Keratinocyte (primary cell): ENCODE measurements at regions not wholly inside any gene's neighbourhood (a gene's known extent, or its start where the extent isn't known, plus 50 kb on each side); places are given as distances from the start of the nearest gene placed in this dataset.

Experiments used
- DNase-seq: peaks from one replicate; pipeline ENCODE4 v3.0.0-alpha.2; 2011; ENCODE audit warnings: low read depth, missing footprints, low spot score
- FAIRE-seq: peaks from 2 replicates; lab custom pipeline; 2011; peaks lifted over from hg19 to GRCh38; lab: Jason Lieb, UNC
- H2AFZ ChIP-seq: 2 replicates; pipeline ENCODE4 v1.6.0; 2012; ENCODE audit warnings: low read length, control low read depth, inconsistent platforms; ENCODE audit not compliant: control insufficient read depth
- H3K27ac ChIP-seq: 2 replicates; pipeline ENCODE4 v1.5.1; 2011; ENCODE audit warnings: low read length; ENCODE audit not compliant: control insufficient read depth, insufficient read depth
- H3K27me3 ChIP-seq: 3 replicates; pipeline ENCODE4 v1.6.0; 2011; ENCODE audit warnings: low read length; ENCODE audit not compliant: control insufficient read depth, insufficient read depth; ENCODE audit errors: extremely low read depth
- H3K36me3 ChIP-seq, 2 experiments: 2 replicates in 1 of 2; 3 replicates in 1 of 2; pipeline ENCODE4 v1.5.1; 2011; ENCODE audit warnings: low read length in 2 of 2, mild to moderate bottlenecking in 1 of 2; ENCODE audit not compliant: control insufficient read depth in 2 of 2, insufficient read depth in 2 of 2; ENCODE audit errors: extremely low read depth in 1 of 2
- H3K4me1 ChIP-seq: 3 replicates; pipeline ENCODE4 v1.5.1; 2011; ENCODE audit warnings: low read length; ENCODE audit not compliant: control insufficient read depth, insufficient read depth; ENCODE audit errors: extremely low read depth
- H3K4me2 ChIP-seq: 3 replicates; pipeline ENCODE4 v1.6.0; 2011; ENCODE audit warnings: low read depth, low read length; ENCODE audit not compliant: control insufficient read depth, insufficient read depth; ENCODE audit errors: extremely low read depth
- H3K4me3 ChIP-seq, 3 experiments: fragments of 200-600 bp in 1 of 3; sonication (generic) in 1 of 3; 2 replicates in 2 of 3; 3 replicates in 1 of 3; pipeline ENCODE4 v1.5.1; 2011 to 2016; ENCODE audit warnings: low read length in 3 of 3, mild to moderate bottlenecking in 3 of 3, control low read depth in 2 of 3, inconsistent platforms in 1 of 3, low read depth in 1 of 3, mixed read lengths in 1 of 3, mixed run types in 1 of 3, moderate library complexity in 1 of 3; ENCODE audit not compliant: control insufficient read depth in 2 of 3, insufficient read depth in 2 of 3; ENCODE audit errors: extremely low read depth in 1 of 3
- H3K79me2 ChIP-seq: 2 replicates; pipeline ENCODE4 v1.6.0; 2012; ENCODE audit warnings: low read length; ENCODE audit not compliant: control insufficient read depth, insufficient read depth
- H3K9ac ChIP-seq: 3 replicates; pipeline ENCODE4 v1.6.0; 2011; ENCODE audit warnings: low read length; ENCODE audit not compliant: control insufficient read depth, insufficient read depth; ENCODE audit errors: extremely low read depth
- H3K9me1 ChIP-seq: 3 replicates; pipeline ENCODE4 v1.6.0; 2011; ENCODE audit warnings: low read length; ENCODE audit not compliant: control insufficient read depth, insufficient read depth; ENCODE audit errors: extremely low read depth
- H3K9me3 ChIP-seq: 2 replicates; pipeline ENCODE4 v1.5.1; 2012; ENCODE audit warnings: low read depth, low read length; ENCODE audit not compliant: control insufficient read depth
- H4K20me1 ChIP-seq: 3 replicates; pipeline ENCODE4 v1.6.0; 2011; ENCODE audit warnings: low read length; ENCODE audit not compliant: control insufficient read depth, insufficient read depth; ENCODE audit errors: extremely low read depth
- EZH2 ChIP-seq: IDR thresholded peaks from one replicate; pipeline ENCODE4 v1.6.1; 2012; ENCODE audit warnings: inconsistent platforms, mild to moderate bottlenecking, low read length, moderate library complexity
- dilution Hi-C: fragments of 300-500 bp; cut with MboI; formaldehyde crosslinking; loops from one replicate; pipeline ENCODE4 v1.7.0; 2020; ENCODE audit warnings: low sequenced_read_pairs; ENCODE audit not compliant: extremely low pct_ligation_motif_present
- TF ChIP-seq, protein P1 (sequence below), 3 experiments: IDR thresholded peaks in 1 of 3; conservative IDR thresholded peaks in 1 of 3; optimal IDR thresholded peaks in 1 of 3; 2 replicates in 2 of 3; 3 replicates in 1 of 3; pipeline versions ENCODE3 to v1.5.1; 2011; ENCODE audit warnings: low read length in 3 of 3, mild to moderate bottlenecking in 3 of 3, moderate library complexity in 2 of 3, control low read depth in 1 of 3, inconsistent platforms in 1 of 3; ENCODE audit not compliant: insufficient read depth in 2 of 3; ENCODE audit errors: extremely low read depth in 1 of 3

DNA sequence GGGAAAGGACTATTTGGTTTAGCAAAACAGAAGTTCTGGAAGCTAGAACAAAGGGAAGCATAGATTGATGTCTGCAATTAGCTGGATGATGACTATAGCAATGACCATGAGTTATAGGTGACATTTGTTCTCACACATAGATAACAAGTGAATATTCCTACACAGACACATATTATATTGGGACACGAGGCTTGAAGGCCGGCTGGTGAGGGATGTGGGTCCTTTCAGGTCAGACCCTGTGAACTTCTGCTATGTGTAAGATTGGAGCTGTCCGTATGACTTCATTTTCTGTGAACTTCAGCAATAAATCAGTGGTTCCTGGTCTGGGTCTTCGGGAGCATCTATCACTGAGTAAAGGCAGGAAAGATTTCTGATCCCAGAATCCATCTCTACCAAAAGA lies 253.6 kb upstream of the CFAP20DC start:
- no peak overlapping the region for H2AFZ ChIP-seq
- H3K27me3 ChIP-seq, result no peaks in the 10 kb centered on the region
- no peak overlapping the region for H3K27ac ChIP-seq
- no peaks in the 10 kb centered on the region for H3K9me1 ChIP-seq
- dilution Hi-C loops, result no loop called here
- DNase-seq (no peak), FAIRE-seq (no peak)
- no peaks in the 10 kb centered on the region for H4K20me1 ChIP-seq
- H3K79me2 ChIP-seq, result no peaks in the 10 kb centered on the region
- no peaks in the 10 kb centered on the region for H3K9me3 ChIP-seq
- no peak overlapping the region for H3K9ac ChIP-seq
- peaks cover 14% of the 10 kb centered on the region for H3K4me1 ChIP-seq
- no peak overlapping the region for H3K4me3 ChIP-seq
- H3K4me2 ChIP-seq, result no peak overlapping the region
- H3K36me3 ChIP-seq, result no peaks in the 10 kb centered on the region
- no peak for TF ChIP-seq EZH2
- TF ChIP-seq, protein P1, sequence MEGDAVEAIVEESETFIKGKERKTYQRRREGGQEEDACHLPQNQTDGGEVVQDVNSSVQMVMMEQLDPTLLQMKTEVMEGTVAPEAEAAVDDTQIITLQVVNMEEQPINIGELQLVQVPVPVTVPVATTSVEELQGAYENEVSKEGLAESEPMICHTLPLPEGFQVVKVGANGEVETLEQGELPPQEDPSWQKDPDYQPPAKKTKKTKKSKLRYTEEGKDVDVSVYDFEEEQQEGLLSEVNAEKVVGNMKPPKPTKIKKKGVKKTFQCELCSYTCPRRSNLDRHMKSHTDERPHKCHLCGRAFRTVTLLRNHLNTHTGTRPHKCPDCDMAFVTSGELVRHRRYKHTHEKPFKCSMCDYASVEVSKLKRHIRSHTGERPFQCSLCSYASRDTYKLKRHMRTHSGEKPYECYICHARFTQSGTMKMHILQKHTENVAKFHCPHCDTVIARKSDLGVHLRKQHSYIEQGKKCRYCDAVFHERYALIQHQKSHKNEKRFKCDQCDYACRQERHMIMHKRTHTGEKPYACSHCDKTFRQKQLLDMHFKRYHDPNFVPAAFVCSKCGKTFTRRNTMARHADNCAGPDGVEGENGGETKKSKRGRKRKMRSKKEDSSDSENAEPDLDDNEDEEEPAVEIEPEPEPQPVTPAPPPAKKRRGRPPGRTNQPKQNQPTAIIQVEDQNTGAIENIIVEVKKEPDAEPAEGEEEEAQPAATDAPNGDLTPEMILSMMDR (optimal IDR thresholded peaks at IDR 0.05 in 1 of 3, IDR thresholded peaks at IDR 0.05 in 1 of 3, conservative IDR thresholded peaks at IDR 0.05 in 1 of 3; ENCODE audit: extremely low read depth in 1 of 3, insufficient read depth in 2 of 3, low read length in 3 of 3), result no peak

DNA sequence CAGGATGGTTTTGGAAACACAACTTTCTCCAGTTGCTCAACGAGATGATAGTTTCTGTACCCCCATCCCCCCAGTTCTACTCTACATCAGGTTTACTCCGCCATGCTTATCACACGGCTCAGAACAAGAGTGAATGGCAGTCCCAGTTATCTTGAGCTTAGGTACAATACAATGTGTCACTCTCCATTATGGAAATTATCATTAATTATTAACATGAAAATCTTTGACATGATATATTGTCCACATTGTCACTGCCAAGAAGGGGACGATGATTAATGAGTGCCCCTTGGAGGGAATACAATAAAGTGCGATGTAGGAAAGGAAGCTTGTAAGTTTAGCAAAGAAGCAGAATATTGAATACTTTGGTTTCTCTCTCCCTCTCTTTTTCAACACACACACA lies 252.6 kb upstream of the CFAP20DC start:
- Histone ChIP-seq H2AFZ (no peak overlapping the region), H3K9ac (no peak overlapping the region), H3K9me3 (no peaks in the 10 kb centered on the region), H3K27ac (no peak overlapping the region), H3K9me1 (no peaks in the 10 kb centered on the region), H3K4me1 (peaks cover 10% of the 10 kb centered on the region), H3K36me3 (no peaks in the 10 kb centered on the region), H3K79me2 (no peaks in the 10 kb centered on the region), H3K4me3 (no peak overlapping the region), H4K20me1 (no peaks in the 10 kb centered on the region), H3K4me2 (no peak overlapping the region), H3K27me3 (no peaks in the 10 kb centered on the region)
- dilution Hi-C loops, result no loop called here
- TF ChIP-seq, protein P1 (optimal IDR thresholded peaks at IDR 0.05 in 1 of 3, IDR thresholded peaks at IDR 0.05 in 1 of 3, conservative IDR thresholded peaks at IDR 0.05 in 1 of 3; ENCODE audit: extremely low read depth in 1 of 3, insufficient read depth in 2 of 3, low read length in 3 of 3), result no peak
- TF ChIP-seq EZH2, result no peak
- FAIRE-seq (no peak), DNase-seq (no peak)
